ENCODE measurements at regions not wholly inside any gene's neighbourhood (a gene's known extent, or its start where the extent isn't known, plus 50 kb on each side); places are given as distances from the start of the nearest gene placed in this dataset.
"Not testable (repeated sequence)": the region's sequence is repeated elsewhere in the genome, so short reads cannot be mapped to it uniquely, and the experiment has no call there.

- intact Hi-C loops (cut with DNase I) = no loop called here
- DNase-seq (no peak), FAIRE-seq (no peak), ATAC-seq (no peak)
- Histone ChIP-seq H3K27ac (no peak overlapping the region), H3K27me3 (no peaks in the 10 kb centered on the region), H3K4me1 (no peaks in the 10 kb centered on the region), H3K9me3 (no peaks in the 10 kb centered on the region), H3K36me3 (no peaks in the 10 kb centered on the region), H3K4me3 (no peak overlapping the region)
- 24 to 77% methylated on average over 1 of the region's 1 CpG for WGBS, 2 donors
- TF ChIP-seq CTCF (IDR thresholded peaks at IDR 0.05) = no peak
Observed at GRCh38 chr3:557972-558371, 361.4 kb downstream of the CHL1 start.

- Histone ChIP-seq H3K27ac (no peak overlapping the region), H3K27me3 (no peaks in the 10 kb centered on the region), H3K4me1 (no peaks in the 10 kb centered on the region), H3K36me3 (no peaks in the 10 kb centered on the region), H3K9me3 (no peaks in the 10 kb centered on the region), H3K4me3 (no peak overlapping the region)
- no peak for ATAC-seq
- DNase-seq = no peak
- no peak for TF ChIP-seq CTCF (IDR thresholded peaks at IDR 0.05)
- 46 to 65% methylated on average over 5 of the region's 5 CpGs for WGBS, 2 donors
- intact Hi-C loops (cut with DNase I) = no loop called here
- FAIRE-seq = no peak
Observed at GRCh38 chr3:567488-568185, 371.1 kb downstream of the CHL1 start.

- DNase-seq; intact Hi-C loops (cut with DNase I); ATAC-seq; H3K27me3 ChIP-seq; H3K27ac ChIP-seq; H3K4me3 ChIP-seq; FAIRE-seq; H3K4me1 ChIP-seq; H3K36me3 ChIP-seq; H3K9me3 ChIP-seq: not testable (repeated sequence)
- 35 to 58% methylated on average over 2 of the region's 2 CpGs for WGBS, 2 donors
Observed at GRCh38 chr3:579529-579928, 383.0 kb downstream of the CHL1 start.

- intact Hi-C loops (cut with DNase I); H3K36me3 ChIP-seq; H3K4me3 ChIP-seq; FAIRE-seq; H3K9me3 ChIP-seq; H3K27me3 ChIP-seq; H3K4me1 ChIP-seq; DNase-seq; ATAC-seq; H3K27ac ChIP-seq: not testable (repeated sequence)
Observed at GRCh38 chr3:589066-589465, 392.5 kb downstream of the CHL1 start.

GRCh38 chr3:597304-597703, 400.7 kb downstream of the CHL1 start:
- H3K4me1 ChIP-seq; H3K4me3 ChIP-seq; DNase-seq; FAIRE-seq; H3K27me3 ChIP-seq; H3K9me3 ChIP-seq; H3K27ac ChIP-seq; ATAC-seq; H3K36me3 ChIP-seq; intact Hi-C loops (cut with DNase I): not testable (repeated sequence)
- 12 to 28% methylated on average over 2 of the region's 2 CpGs for WGBS, 2 donors

- intact Hi-C loops (cut with DNase I); H3K9me3 ChIP-seq; H3K27ac ChIP-seq; H3K27me3 ChIP-seq; FAIRE-seq; DNase-seq; H3K36me3 ChIP-seq; H3K4me3 ChIP-seq; ATAC-seq; H3K4me1 ChIP-seq: not testable (repeated sequence)
- WGBS, 2 donors = 35 to 68% methylated on average over 1 of the region's 1 CpG
Observed at GRCh38 chr3:597746-598145, 401.2 kb downstream of the CHL1 start.

- 45 to 67% methylated on average over 4 of the region's 4 CpGs for WGBS, 2 donors
- DNase-seq; ATAC-seq; H3K4me1 ChIP-seq; FAIRE-seq; intact Hi-C loops (cut with DNase I); H3K36me3 ChIP-seq; H3K4me3 ChIP-seq; H3K9me3 ChIP-seq; H3K27ac ChIP-seq; H3K27me3 ChIP-seq: not testable (repeated sequence)
Observed at GRCh38 chr3:607480-607879, 410.9 kb downstream of the CHL1 start.

Measured in pancreas (tissue), 10 donors.